GM19240 (cell line): ENCODE measurements at regions not wholly inside any gene's neighbourhood (a gene's known extent, or its start where the extent isn't known, plus 50 kb on each side); places are given as distances from the start of the nearest gene placed in this dataset.

Experiments used
- DNase-seq: peaks from one replicate; pipeline ENCODE4 v3.0.0; 2011; ENCODE audit warnings: low spot score; ENCODE audit not compliant: insufficient read length

GRCh38 chr3:153072382-153072781 is 89.6 kb upstream of the RAP2B start:
- DNase-seq: no peak

- DNase-seq: no peak
Measured at GRCh38 chr3:153072856-153073255, 89.2 kb upstream of the RAP2B start.

GRCh38 chr3:153073636-153074035 is 88.4 kb upstream of the RAP2B start:
- DNase-seq: no peak

GRCh38 chr3:153078826-153079225 is 83.2 kb upstream of the RAP2B start:
- DNase-seq: no peak

- DNase-seq: no peak
Measured at GRCh38 chr3:153079386-153079785, 82.6 kb upstream of the RAP2B start.

- no peak for DNase-seq
Measured at GRCh38 chr3:153080778-153081240, 81.2 kb upstream of the RAP2B start.

- no peak for DNase-seq
Measured at GRCh38 chr3:153084431-153084830, 77.6 kb upstream of the RAP2B start.

GRCh38 chr3:153087595-153088566 is 74.1 kb upstream of the RAP2B start:
- no peak for DNase-seq

GRCh38 chr3:153089620-153090019 is 72.4 kb upstream of the RAP2B start:
- DNase-seq: no peak

GRCh38 chr3:153090973-153091372 is 71.1 kb upstream of the RAP2B start:
- DNase-seq: no peak

- no peak for DNase-seq
Measured at GRCh38 chr3:153093629-153094028, 68.4 kb upstream of the RAP2B start.

GRCh38 chr3:153094386-153094785 is 67.6 kb upstream of the RAP2B start:
- DNase-seq: no peak

- DNase-seq: no peak
Measured at GRCh38 chr3:153095441-153095840, 66.6 kb upstream of the RAP2B start.

GRCh38 chr3:153096731-153097131 is 65.3 kb upstream of the RAP2B start:
- no peak for DNase-seq

- no peak for DNase-seq
Measured at GRCh38 chr3:153097213-153097612, 64.8 kb upstream of the RAP2B start.

GRCh38 chr3:153099131-153099530 is 62.9 kb upstream of the RAP2B start:
- no peak for DNase-seq

GRCh38 chr3:153103406-153103945 is 58.5 kb upstream of the RAP2B start:
- no peak for DNase-seq

GRCh38 chr3:153110041-153110440 is 52.0 kb upstream of the RAP2B start:
- DNase-seq: no peak

- DNase-seq: no peak
Measured at GRCh38 chr3:153111016-153111415, 51.0 kb upstream of the RAP2B start.
